CD4-positive, alpha-beta T cell treated with Interferon alpha-2 for 1 hour (primary cell): ENCODE measurements at regions not wholly inside any gene's neighbourhood (a gene's known extent, or its start where the extent isn't known, plus 50 kb on each side); places are given as distances from the start of the nearest gene placed in this dataset.

Source experiments
- DNase-seq, 2 donors: peaks; one replicate each; pipeline ENCODE4 v3.0.0-alpha.2; 2020 to 2022

DNA sequence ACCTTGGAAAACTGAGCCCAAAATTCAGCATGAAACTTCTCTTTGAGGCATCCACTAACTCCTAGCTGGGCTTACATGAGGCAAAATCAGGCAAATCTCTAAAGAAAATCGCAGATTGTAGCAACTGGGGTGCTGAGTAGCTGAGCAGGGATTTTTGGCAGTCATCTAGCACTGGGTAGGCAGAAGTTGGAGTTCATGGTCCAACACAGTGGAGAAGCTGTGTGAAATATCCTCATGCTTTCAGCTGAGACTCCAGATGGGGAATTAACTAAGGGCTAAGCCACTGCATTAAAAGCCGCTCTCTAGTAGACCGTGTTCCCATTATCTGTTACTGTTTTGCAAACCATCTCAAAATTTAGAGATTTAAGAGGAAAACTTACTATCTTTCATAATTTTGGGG, 240.1 kb upstream of the PHYHIPL start:
- no peak for DNase-seq

DNA sequence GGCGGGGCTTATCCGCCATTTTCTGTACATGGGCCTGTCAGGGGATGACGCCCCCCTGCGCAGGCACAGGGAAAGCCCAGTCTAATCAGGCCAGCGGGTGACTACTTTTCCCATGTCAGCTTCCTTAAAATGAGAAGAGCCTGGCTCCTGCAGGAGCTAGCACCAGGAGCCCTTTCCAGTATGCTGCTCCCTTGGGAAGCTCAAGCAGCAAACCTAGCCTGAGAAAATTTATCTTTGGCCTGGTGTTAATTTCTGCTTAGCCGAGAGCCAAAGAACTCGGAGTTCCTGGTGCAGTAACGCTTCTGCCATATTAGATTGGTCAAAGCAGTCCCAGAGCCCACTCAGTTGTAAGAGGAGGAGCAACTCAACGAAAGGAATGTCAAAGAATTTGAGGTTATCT, 239.0 kb upstream of the PHYHIPL start:
- DNase-seq: no peak

DNA sequence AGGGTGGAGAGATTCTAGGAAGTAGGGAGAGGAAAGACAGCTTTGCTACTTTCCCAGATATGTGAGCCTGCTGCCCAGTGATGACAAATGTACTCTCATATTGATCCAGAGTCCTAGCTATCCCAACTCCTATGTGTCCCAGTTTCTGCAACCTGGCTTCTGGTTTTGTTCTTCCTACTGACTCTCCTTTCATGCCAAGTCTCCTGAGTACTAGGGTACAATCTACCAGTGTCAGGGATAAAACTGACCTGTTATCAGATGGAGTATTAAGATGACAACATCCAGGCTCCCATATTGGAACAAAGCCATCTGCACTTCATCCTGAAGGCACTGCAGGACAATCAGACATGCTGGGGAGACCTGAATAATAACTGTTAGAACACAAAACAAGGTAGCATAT, 233.7 kb upstream of the PHYHIPL start:
- no peak for DNase-seq

DNA sequence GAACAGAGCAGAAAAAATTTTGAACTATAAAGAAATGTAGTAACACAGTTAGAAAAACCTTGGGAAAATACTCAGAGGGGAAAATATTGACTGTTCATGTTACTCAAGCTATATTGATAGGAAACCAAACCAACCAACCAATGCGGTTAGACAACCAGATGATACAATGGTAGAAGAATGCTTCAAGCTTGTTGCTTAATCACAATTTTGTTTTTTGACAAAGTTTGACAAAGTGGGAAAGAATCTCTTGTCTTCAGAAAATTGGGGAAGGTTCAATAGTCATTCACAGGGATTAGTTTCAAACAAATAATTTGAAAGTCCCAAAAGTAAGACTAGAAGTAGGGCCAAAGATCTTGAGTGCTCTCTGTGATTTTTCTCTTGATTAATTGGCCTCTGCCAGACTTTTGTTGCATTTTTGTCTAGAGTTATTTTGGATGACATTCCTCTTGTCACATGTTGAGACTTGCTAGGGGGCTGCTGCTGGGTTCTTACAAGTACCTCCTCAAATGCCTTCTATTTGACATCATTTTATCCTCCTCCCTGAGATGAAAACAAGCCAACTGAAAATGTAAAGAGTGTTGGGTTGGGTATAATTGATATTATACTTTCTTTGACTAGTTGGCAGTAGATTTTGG, 233.1 kb upstream of the PHYHIPL start:
- DNase-seq: no peak

DNA sequence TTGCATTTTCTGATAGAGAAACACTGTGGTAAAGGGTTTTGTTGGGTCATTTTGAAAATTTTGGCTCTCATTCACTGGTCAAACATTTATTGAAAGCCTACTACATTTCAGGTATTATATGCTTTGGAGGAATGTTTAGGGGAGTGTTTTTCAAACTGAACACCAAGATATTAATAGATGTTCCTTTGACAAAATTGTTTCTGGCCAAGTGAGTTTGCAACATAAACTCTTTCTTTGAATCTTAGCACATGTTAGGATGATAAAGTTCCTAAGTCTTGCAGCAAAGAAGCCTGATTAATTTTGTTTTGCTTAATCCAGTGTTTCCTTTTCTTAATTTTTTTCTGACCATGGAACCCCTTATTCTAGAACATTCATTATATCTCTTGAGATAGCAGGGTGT, 232.5 kb upstream of the PHYHIPL start:
- DNase-seq: no peak

DNA sequence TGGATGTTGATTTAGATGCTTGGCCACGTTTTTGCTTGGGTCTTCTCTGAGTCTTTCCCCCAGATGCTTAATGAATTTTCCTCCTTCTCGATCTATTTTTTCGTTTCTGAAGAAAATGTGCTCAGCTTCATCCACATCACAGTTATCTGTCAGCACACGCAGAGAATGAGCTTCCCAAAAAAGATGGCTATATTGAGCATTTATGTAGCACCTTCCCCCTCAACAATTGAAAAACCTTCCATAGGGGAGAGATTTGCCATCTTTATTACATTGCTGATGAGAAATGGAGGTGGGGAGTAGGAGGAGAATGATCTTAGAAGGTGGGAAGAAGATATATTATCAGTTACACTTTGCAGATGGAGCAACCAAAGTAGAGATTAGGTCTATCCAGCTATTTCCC, 228.1 kb upstream of the PHYHIPL start:
- no peak for DNase-seq

DNA sequence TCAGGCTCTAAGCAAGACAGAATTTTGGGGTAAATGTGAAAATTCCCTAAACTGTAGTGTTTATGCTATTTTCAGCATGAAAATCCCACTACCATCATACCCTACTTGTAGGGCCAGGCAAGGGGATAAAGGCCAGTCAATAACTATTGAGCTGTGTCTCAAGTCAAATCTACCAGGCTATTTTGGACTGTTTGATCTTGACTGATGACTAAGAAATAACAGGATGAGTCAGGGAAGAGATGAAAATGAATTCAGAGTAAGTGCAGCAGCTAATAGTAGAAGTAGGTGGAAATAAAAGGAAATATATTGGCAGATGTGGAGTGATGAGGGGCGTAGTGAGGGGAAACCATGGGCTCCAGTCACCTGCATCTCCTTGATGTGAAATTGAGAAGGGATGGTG, 225.8 kb upstream of the PHYHIPL start:
- DNase-seq: no peak

DNA sequence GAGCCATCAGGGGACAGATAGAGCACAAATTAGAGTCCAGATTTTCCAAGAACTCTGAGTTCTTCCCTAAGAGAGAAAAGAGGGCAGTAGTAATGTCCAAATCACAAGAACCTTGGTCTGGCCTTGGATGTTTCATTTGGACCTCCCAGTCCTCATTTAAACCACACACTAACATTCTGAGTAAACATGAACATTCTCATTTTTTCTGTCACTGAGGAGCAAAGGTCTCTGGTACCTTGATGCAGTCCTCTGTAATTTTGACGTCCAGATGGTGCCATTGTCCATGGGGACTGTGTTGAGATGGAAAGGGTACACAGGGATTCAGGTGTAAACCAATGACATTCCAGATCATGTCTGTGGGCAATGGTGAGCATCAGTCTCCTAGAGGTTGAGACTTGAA, 225.4 kb upstream of the PHYHIPL start:
- DNase-seq: no peak

DNA sequence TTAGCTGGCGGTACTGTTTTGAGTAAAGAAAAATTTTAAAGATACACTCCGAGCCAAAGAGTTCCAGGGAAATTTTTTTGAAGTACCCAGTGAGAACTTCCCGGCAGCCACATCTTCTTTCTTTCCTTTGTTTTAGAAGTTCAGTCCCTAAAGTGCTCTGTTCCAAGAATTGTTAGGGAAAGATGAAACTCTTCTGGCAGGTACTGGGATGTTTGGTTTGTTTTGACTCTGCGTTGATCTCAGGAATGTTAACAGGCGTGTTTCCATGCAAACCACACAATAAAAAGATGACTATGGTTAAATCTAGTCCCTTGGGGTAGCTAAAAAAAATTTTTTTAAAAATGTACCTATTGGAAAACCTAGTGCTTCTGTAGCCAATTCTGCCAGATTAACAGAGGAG, 224.7 kb upstream of the PHYHIPL start:
- no peak for DNase-seq

DNA sequence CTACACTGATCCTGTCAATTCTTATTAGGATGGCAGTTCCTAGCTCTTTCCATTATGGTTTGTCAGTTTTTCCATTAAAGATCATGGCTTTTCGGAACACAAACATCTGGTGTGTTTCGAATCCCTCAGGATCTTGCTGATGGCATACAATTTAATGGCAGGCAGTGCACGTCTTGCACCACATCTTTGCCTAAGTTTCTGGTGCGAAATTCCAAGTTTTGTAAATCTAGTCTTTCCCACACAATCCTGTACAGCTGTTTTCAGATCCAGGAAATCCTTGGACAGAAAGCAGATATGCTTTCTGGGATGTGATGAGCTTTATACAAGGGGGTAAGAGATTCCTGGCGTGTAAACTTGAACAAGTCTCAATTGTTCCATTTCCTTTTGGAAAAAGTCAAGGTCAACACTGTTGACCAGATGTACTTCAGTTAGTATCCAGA, 224.3 kb upstream of the PHYHIPL start:
- DNase-seq: no peak

DNA sequence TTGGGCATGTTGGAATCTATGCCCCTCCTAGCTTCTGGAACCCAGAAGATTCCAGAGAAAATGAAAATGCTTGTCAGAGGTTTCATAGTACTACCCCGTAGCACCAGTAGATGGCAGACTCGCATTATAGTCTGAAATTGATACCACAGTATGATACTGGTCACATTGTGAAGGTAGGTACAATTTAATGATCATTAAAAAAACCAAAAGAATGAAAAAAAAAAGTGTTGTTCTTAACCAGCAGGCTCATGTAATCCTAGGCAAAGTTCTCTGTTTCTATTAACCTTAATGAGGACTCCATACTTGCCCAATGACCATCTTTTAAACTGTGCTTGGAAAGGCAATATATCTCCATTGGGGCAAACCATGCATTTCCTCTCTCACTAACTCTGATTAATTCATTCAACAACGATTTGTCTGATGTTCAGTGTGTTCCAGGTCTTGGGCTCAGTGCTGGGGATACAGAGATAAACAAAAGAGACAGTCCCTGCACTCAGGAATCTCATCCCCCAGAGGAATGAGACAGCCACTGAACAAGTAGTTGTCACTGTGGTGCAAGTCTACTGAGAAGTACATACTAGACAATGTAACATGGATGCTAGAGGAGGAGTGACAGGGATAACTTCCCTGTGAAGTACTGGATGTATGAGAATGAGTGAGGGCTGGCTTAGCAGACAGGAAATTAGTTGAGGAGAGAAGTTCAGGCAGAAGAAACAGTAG, 223.5 kb upstream of the PHYHIPL start:
- peak in 1 of 2 donors; percentile 4 for DNase-seq

DNA sequence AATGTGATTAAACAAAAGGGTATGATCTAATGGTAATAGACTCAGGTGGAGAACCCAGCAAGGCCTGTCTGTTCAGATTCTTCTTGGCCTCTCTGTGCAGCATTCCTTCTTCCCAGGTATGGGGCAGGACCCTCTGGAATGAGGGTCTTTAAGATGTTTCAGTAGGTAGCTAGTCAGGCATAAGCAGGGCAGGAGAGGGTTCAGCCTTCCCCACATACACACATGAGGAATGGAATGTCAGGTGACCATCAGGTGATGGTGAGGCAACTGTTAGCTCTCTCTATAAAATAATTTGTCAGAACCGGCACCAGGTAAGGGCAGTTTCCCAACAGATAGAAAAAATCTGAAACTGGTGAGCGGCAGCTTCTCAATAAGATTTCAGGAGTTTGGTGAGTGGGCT, 222.3 kb upstream of the PHYHIPL start:
- no peak for DNase-seq

DNA sequence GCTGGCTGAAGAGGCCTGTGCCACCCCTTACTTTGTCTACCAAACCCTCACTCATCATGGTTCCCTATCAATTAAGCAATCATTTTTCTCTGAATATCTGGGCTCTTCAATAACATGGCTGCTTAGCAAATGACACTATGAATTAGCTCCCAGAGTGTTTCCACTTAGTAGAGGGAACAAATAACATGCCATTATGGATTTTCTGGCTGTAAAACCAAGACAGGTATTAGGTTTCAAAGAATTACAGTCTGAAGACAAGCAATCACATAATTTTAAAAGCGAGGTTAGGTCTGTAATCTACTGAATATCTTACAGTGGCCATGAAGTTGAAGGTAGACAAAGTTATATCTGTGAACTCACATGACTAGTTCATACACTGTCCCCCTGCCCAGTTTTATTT, 220.8 kb upstream of the PHYHIPL start:
- no peak for DNase-seq

DNA sequence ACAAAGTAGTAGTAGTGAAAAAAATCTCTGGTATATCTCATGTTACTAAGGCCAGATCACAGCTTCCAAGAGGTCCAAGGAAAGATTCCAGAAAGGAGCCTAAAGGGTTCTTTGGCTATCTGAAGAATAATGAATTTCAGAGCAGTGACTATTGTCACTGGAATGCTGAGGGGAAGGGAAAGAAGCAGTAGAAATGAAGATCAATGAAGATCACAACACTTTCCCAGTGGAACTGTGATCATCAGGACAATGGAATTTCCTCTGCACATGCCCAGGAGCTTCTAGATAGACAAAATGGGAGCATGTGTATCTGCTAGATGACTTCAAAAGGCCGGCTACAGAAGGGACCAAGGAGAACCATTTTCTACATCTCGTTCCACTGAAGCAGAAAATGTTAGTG, 219.5 kb upstream of the PHYHIPL start:
- DNase-seq: no peak

DNA sequence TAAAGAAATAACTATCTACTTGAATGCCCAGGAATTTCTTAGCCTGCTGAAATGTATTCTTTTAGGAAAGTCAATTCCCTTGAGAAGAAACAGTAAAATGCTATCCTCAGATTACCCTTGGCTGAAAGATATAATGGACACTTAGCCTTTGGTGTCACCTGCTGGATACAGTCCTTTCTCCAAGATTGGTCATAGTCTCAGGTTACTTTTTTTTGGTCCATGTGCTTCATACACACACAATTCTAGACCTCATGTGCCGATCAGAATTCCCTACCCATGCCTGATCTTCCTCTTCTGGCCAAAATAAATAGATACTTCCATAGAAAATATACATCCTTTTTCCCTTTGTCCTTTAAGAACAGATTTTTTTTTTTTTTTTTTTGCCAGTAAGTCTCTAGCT, 218.9 kb upstream of the PHYHIPL start:
- no peak for DNase-seq

DNA sequence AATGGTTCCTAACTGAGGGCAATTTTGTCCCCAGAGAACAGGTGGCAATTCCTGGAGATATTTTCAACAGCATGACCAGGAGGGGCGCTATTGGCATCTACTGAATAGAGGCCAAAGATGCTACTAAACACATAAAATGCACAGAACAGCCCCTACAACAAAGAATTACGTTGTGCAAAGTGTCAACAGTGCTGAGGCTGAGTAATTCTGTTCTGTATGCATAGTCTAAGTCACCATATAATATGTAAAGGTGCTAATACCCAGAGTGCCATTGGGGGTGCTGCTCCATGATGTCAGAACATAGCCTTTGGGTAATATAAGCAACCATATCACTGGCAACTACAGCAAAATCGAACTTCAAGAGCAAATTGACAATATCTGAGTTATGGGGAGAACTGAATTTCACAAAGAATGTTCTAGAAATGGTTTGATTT, 213.3 kb upstream of the PHYHIPL start:
- no peak for DNase-seq

DNA sequence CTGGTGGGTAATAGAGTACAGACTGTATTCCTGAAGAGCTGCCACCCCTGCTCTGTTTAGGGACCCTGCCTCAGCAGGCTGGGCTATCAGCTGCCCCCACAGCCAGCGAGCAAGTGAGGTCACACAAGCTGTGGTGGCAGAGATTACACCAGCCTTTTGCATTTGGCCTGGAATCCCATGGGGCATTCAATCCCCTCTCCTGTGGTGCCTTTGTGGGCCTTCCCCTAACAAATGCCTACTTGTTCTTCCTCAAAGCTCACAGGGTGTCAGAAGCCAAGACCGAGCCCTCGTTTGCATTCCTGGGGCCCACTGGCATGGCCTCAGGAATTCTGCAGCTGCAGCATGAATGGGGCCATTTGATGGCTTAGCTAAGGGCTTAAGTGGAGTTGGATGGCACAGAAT, 212.7 kb upstream of the PHYHIPL start:
- DNase-seq: no peak

DNA sequence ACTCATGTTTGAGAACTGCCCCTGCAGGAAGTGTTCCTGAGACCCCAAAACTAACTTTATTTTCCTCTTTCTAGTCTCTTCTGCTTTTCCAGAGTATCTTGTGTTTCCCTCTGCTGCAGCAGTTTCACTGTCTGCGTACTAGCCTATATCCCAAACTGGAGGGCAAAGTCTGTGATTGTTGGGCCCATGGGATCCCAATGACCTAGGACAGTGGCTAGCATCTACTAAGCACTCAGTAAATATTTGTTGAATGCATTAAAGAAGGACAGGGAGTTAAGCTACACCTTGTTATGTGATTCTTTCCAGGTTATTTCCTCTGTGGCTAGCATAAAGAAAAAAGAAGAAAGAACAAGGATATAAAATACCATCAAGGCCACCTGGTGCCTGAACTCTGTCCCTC, 210.6 kb upstream of the PHYHIPL start:
- no peak for DNase-seq

DNA sequence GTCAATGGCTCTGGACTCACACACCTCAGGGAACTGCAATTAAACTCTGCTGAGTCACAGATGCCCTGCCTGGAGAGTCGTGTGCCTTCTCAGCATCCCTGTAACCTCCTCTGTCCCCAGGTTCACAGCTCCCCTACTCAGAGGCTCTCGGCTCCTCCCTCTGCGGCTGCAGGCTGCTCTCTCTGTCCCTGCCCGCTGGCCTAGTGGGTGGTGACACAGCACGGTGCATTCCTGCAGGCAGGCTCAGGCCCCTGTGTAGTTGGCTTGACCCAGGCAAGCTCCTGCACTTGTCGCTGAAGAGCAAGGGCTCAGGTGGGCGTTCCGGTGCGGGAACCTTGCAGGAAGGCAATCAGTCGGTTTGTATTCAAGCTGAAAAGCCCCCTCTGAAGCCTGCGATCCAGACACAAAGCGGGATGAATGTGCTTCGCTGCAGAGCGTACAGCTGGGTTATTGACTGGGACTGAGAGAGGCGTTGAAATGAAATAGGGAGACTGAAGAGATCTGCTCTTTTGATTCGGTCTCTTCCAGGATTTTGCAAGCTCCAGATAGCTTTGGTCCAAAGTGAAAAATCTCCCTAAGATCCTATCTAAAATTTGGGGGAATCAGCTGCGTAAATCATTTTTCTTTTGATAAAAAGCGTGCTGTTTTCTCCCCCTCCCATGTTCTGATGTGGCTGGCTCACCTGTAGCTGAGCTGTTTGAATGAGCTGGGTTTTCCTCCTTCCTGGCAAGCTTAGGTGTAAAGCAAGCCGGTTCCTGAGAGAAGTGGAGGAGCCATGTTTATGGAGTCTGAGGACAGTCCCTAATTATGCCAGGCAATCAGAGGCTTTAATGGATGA, 208.7 kb upstream of the PHYHIPL start:
- no peak for DNase-seq

DNA sequence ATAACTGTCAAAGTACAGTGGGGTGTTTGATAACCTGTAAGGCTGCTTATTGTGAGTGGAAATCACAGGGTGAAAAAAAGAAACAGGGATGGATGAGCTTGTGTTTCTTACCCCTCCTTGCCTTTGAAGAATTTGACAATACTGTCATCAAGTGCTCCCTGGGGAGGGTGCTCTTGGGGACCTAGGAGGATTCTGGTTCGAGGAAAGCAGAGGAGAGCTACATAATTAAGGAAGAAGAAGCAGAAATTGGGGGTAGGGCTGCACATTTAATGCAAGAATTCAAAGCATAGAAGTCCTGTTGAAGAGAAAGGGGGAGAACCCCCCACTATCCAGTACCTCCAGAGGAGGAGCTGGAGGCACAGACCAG, 208.1 kb upstream of the PHYHIPL start:
- DNase-seq: no peak

DNA sequence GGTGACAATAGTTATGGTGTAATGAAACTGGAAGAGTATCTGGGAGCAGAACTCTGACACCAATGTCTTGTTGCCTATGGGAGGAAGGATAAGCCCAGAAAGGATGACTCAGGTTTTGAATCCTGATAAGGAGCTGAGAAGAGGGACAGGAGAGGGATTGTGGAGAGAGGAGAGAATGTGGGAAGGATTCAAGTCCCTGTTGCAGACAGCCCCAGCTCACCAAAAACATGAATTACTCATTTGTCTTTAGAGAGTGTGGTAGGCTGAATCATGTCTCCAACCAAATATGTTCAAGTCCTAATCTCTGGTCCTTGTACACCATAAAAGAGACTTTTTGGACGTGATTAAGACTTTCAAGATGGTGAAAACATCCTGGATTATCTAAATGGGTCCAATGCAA, 206.9 kb upstream of the PHYHIPL start:
- DNase-seq: no peak

DNA sequence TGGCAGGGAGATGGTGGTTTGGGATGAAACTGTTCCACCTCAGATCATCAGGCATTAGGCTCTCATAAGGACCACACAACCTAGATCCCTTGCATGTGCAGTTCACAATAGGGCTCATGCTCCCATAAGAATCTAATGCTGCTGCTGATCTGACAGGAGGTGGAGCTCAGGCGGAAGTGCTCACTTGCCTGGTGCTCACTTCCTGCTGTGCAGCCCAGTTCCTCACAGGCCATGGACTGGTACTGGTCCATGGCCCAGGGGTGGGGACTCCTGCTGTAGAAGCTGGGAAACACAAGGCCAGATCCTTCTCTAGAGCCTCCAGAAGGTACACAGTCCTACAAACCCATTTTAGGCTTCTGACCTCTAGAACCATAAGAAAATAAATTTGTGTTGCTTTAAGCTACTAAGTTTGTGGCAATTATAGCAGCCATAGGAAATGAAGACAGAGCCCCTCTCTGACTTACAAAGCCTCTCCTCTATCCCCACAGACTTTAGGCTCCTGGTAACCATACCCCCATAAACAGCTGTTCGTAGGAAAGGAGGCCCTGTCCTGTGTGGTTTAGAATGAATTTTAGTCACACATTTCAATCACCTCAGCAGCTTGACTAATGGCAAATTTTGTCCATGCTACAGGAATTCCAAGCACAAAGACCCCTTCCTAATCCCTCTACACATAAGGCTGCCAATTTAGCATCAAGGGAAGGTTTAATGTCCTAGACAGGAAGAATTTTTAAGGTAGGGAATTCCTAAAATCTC, 206.1 kb upstream of the PHYHIPL start:
- no peak for DNase-seq

DNA sequence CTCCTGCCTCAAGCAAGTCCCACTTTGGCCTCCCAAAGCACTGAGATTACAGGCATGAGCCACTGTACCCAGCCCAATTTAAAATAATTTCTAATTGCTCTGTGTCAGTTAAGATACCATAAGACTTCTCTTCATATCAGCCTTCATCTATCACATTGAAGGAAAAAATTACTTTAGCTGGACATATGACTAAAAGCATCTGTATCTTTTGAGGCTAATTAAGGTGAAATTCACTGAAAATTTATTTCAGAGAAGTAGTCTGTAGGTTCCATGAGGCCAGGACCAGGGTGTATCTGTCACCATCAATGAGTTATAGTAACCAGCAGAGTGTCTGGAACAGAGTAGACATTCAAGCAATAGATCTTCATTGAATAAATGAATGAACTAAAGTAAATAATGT, 205.2 kb upstream of the PHYHIPL start:
- no peak for DNase-seq
